Activated T-cell treated with anti-CD3 and anti-CD28 coated beads for 1 hour (primary cell): ENCODE measurements at regions not wholly inside any gene's neighbourhood (a gene's known extent, or its start where the extent isn't known, plus 50 kb on each side); places are given as distances from the start of the nearest gene placed in this dataset.

Source experiments
- DNase-seq: peaks from one replicate; pipeline ENCODE4 v3.0.0-alpha.2; 2020; ENCODE audit warnings: low read depth

GRCh38 chr2:118698564-118698963, 148.9 kb downstream of the EN1 start:
- no peak for DNase-seq

- no peak for DNase-seq
Measured at GRCh38 chr2:118697781-118698180, 149.7 kb downstream of the EN1 start.

- no peak for DNase-seq
Measured at GRCh38 chr2:118696786-118697465, 150.5 kb downstream of the EN1 start.

GRCh38 chr2:118693287-118693822, 154.1 kb downstream of the EN1 start:
- DNase-seq = no peak

- DNase-seq = no peak
Measured at GRCh38 chr2:118689874-118690273, 157.6 kb downstream of the EN1 start.

GRCh38 chr2:118689456-118689855, 158.0 kb downstream of the EN1 start:
- no peak for DNase-seq

GRCh38 chr2:118689033-118689432, 158.4 kb downstream of the EN1 start:
- DNase-seq = no peak

- no peak for DNase-seq
Measured at GRCh38 chr2:118687698-118688097, 159.8 kb downstream of the EN1 start.

GRCh38 chr2:118687192-118687591, 160.3 kb downstream of the EN1 start:
- no peak for DNase-seq

GRCh38 chr2:118686346-118686745, 161.1 kb downstream of the EN1 start:
- no peak for DNase-seq

- no peak for DNase-seq
Measured at GRCh38 chr2:118683460-118683859, 164.0 kb downstream of the EN1 start.

- DNase-seq = no peak
Measured at GRCh38 chr2:118678985-118679384, 168.5 kb downstream of the EN1 start.

GRCh38 chr2:118677546-118677945, 169.9 kb downstream of the EN1 start:
- DNase-seq = no peak

GRCh38 chr2:118675531-118675930, 171.9 kb downstream of the EN1 start:
- DNase-seq = no peak

GRCh38 chr2:118672571-118673158, 174.8 kb downstream of the EN1 start:
- no peak for DNase-seq

GRCh38 chr2:118671701-118672454, 175.6 kb downstream of the EN1 start:
- DNase-seq = no peak

- no peak for DNase-seq
Measured at GRCh38 chr2:118670838-118671237, 176.6 kb downstream of the EN1 start.

- DNase-seq = no peak
Measured at GRCh38 chr2:118670276-118670675, 177.2 kb downstream of the EN1 start.

GRCh38 chr2:118669654-118670053, 177.8 kb downstream of the EN1 start:
- no peak for DNase-seq

- no peak for DNase-seq
Measured at GRCh38 chr2:118668431-118669424, 178.7 kb downstream of the EN1 start.

- no peak for DNase-seq
Measured at GRCh38 chr2:118667964-118668363, 179.5 kb downstream of the EN1 start.

- no peak for DNase-seq
Measured at GRCh38 chr2:118667348-118667747, 180.1 kb downstream of the EN1 start.
